Breast epithelium (tissue), 4 donors: ENCODE measurements at regions not wholly inside any gene's neighbourhood (a gene's known extent, or its start where the extent isn't known, plus 50 kb on each side); places are given as distances from the start of the nearest gene placed in this dataset.

Experiments used
- DNase-seq, 2 donors: peaks; one replicate each; pipeline ENCODE4 v3.0.0-alpha.2; 2019; ENCODE audit warnings: low spot score in 2 of 2
- H3K27ac ChIP-seq, 2 donors: fragments of 200-600 bp; sonication (generic) in 1 of 2; one replicate each; pipeline ENCODE4 v1.5.1; 2016 to 2019; ENCODE audit warnings: mild to moderate bottlenecking in 1 of 2
- H3K27me3 ChIP-seq, 2 donors: fragments of 200-600 bp; sonication (generic) in 1 of 2; one replicate each; pipeline versions ENCODE4 v1.5.1 to v1.6.0; 2017 to 2019; ENCODE audit warnings: control low read depth in 1 of 2, mild to moderate bottlenecking in 1 of 2
- H3K36me3 ChIP-seq: fragments of 200-600 bp; one replicate; pipeline ENCODE4 v1.5.1; 2019
- H3K4me1 ChIP-seq, 2 donors: fragments of 200-600 bp; sonication (generic); one replicate each; pipeline ENCODE4 v1.5.1; 2016 to 2019; ENCODE audit warnings: control low read depth in 1 of 2
- H3K4me3 ChIP-seq, 3 donors: fragments of 200-600 bp; sonication (generic); 1 replicate in 2 of 3; 2 replicates in 1 of 3; pipeline ENCODE4 v1.5.1; 2016 to 2019; ENCODE audit warnings: mild to moderate bottlenecking in 3 of 3, moderate library complexity in 2 of 3
- H3K9me3 ChIP-seq, 2 donors: fragments of 200-600 bp; sonication (generic) in 1 of 2; one replicate each; pipeline ENCODE4 v1.5.1; 2016 to 2019; ENCODE audit warnings: control low read depth in 1 of 2
- POLR2A ChIP-seq: fragments of 450-650 bp; IDR thresholded peaks from one replicate; pipeline ENCODE4 v1.6.1; 2016; ENCODE audit warnings: antibody characterized with exemption, mild to moderate bottlenecking, moderate library complexity
- POLR2AphosphoS5 ChIP-seq, 3 donors: sonication (generic); formaldehyde crosslinking; IDR thresholded peaks; one replicate each; pipeline ENCODE4 v1.6.1; 2017; ENCODE audit warnings: antibody characterized with exemption in 3 of 3
- intact Hi-C: fragments of 100-400 bp; cut with DNase I; formaldehyde crosslinking; loops from one replicate; pipeline ENCODE4 v1.15.1; 2023; ENCODE audit warnings: low total_unique reads
- TF ChIP-seq, protein P1 (sequence below), 3 donors: fragments of 450-650 bp; IDR thresholded peaks; one replicate each; pipeline ENCODE4 v1.5.1; 2016 to 2017; ENCODE audit warnings: antibody characterized with exemption in 3 of 3, mild to moderate bottlenecking in 3 of 3, moderate library complexity in 3 of 3

DNA sequence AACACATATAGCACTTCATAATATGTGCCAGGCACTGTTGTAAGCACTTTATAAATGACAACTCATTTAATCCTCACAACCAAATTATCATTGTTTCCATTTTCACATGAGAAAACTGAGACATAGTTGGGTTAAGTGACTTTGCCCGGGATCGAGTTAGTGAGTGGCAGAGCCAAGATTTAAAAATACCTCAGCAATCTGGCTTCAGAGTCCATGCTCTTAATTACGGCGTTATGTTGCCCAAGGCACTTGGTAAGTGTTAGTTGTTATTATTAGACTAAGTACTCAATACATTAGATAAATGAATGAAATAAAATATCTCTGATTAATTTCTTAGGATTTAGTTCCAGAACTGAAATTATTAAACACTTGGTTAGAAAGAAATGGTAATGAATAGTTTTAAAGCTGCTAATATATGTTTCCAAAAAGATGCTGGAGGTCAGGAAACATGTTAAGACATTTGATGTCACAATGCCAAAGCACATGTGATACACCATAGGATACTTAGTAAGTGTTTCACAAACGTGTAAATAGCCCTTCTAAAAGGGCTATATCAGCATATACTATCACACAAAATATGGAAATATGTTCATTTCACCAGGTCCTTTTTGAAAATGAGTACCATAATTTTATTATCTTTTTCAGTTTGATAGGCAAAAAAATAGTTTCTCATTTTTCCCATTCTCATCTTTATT is 301.9 kb downstream of the GPAT3 start:
- Histone ChIP-seq H3K9me3 (no peaks in the 10 kb centered on the region), H3K27ac (no peak overlapping the region), H3K4me3 (no peak overlapping the region), H3K4me1 (no peaks in the 10 kb centered on the region), H3K27me3 (no peaks in the 10 kb centered on the region), H3K36me3 (no peaks in the 10 kb centered on the region)
- no peak for DNase-seq
- intact Hi-C loops: no loop called here
- TF ChIP-seq, protein P1, sequence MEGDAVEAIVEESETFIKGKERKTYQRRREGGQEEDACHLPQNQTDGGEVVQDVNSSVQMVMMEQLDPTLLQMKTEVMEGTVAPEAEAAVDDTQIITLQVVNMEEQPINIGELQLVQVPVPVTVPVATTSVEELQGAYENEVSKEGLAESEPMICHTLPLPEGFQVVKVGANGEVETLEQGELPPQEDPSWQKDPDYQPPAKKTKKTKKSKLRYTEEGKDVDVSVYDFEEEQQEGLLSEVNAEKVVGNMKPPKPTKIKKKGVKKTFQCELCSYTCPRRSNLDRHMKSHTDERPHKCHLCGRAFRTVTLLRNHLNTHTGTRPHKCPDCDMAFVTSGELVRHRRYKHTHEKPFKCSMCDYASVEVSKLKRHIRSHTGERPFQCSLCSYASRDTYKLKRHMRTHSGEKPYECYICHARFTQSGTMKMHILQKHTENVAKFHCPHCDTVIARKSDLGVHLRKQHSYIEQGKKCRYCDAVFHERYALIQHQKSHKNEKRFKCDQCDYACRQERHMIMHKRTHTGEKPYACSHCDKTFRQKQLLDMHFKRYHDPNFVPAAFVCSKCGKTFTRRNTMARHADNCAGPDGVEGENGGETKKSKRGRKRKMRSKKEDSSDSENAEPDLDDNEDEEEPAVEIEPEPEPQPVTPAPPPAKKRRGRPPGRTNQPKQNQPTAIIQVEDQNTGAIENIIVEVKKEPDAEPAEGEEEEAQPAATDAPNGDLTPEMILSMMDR (IDR thresholded peaks at IDR 0.05): no peak
- TF ChIP-seq POLR2A (no peak), POLR2AphosphoS5 (IDR thresholded peaks at IDR 0.05) (no peak)

DNA sequence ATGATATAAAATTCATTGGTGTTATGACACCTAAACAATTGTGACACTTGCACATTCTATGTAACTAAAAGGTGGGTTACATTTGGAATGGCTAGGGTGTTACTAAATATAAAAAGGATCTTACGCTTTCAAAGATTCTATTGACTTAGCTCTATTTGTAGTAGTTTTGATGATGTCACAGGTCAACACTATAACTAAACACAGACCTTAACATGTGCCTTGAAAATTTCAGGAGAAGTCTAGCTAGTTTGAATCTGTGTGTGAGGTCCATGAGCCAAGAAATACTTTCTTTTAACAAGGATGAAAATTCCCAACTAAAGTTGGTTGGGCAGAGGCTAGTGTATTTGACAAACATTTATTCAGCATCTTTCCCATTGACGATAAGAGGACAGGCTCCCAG is 298.0 kb downstream of the GPAT3 start:
- intact Hi-C loops: no loop called here
- TF ChIP-seq POLR2AphosphoS5 (IDR thresholded peaks at IDR 0.05) (no peak), POLR2A (no peak)
- TF ChIP-seq, protein P1 (IDR thresholded peaks at IDR 0.05): no peak
- Histone ChIP-seq H3K4me3 (no peak overlapping the region), H3K4me1 (no peaks in the 10 kb centered on the region), H3K27me3 (no peaks in the 10 kb centered on the region), H3K9me3 (no peaks in the 10 kb centered on the region), H3K36me3 (no peaks in the 10 kb centered on the region), H3K27ac (no peak overlapping the region)
- DNase-seq: no peak

DNA sequence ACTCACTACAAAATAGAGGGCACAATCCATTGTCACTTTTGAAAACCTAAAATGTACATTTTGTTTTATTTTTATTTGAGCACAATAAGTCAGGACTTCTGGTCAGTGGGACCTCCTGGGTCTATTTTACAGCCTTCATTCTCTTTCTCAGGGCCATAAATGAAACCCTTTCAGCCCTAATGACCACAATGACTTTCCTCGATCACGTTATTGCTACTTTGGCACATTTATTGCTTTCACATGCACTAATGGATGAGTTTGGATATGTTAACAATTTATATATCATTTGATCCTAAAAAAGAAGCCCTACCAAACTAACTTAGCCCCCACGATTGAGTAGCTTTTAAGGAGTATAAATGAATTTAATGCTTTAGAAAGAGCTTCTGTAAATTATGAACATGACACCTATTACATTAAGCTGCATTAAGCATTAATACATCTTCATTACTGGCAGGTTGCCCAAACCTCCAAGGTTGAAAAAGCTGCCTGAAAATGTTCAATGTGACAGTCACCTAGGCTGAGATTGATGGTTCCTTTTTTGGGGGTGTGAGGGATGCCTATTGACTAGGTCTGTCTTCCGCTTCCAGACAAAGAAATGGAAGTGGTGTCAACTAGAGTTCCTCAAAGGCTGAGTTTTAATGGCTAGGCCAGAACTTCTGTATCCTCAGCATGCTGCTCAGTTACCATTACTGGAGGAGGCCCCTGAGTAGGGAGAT is 296.4 kb downstream of the GPAT3 start:
- no peaks in the 10 kb centered on the region for H3K4me1 ChIP-seq
- no peaks in the 10 kb centered on the region for H3K9me3 ChIP-seq
- intact Hi-C loops: no loop called here
- H3K36me3 ChIP-seq: no peaks in the 10 kb centered on the region
- no peak overlapping the region for H3K4me3 ChIP-seq
- DNase-seq: no peak
- no peak overlapping the region for H3K27ac ChIP-seq
- H3K27me3 ChIP-seq: no peaks in the 10 kb centered on the region
- TF ChIP-seq POLR2AphosphoS5 (IDR thresholded peaks at IDR 0.05) (no peak), POLR2A (no peak)
- TF ChIP-seq, protein P1 (IDR thresholded peaks at IDR 0.05): no peak

DNA sequence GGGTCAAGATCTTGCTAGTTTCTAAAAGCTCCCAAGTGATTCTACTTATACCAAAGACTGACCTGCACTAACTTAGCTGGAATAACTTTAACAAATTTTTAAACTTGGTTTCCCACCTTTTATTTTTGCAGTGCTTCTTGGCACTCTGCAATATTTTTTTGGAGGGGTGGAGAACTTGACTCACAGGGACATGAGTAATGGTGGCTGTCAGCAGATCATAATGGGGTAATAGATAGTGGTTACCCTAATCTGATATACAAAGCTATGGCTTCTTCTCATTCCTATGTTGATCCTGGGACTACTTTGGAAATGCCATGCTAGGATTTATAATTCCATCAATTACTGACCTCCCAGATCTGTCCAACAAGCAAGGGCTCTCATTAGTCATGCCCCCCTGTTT is 295.7 kb downstream of the GPAT3 start:
- DNase-seq: no peak
- TF ChIP-seq, protein P1 (IDR thresholded peaks at IDR 0.05): no peak
- Histone ChIP-seq H3K9me3 (no peaks in the 10 kb centered on the region), H3K4me3 (no peak overlapping the region), H3K27ac (no peak overlapping the region), H3K27me3 (no peaks in the 10 kb centered on the region), H3K4me1 (no peaks in the 10 kb centered on the region), H3K36me3 (no peaks in the 10 kb centered on the region)
- intact Hi-C loops: no loop called here

DNA sequence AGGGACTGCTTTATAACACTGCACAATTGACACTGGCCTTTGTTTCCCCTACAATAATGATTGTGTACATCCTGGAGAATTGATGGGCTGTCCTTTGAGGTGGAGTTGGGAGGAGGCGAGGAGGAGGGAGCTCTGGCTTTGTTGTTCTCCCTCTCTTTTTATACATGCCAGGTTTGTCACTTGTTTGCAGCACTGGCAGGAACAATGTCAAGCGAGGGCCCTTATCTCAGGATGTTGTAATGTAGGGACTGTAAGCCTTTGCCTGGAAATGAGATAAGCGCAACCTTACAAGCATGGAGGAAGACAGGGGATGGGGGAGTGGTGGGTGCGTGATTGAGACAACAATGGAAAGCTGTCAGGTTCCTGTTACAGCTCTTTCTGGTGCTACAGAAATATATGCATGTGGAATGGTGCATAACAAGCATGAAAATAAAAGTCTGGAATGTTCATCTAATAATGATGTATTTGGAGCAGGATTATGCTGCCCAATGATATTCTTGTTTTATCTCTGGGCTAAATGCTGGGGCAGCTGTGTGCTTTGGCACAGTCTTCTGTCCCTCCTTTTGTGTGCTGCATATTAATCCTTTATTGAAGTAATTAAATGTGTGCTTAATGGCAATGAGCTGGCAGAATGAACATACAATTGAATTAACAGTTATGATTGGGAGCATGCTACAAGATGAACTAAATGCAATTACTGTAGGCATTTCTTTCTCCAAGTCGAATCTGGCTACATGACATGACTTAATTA is 294.4 kb downstream of the GPAT3 start:
- no peak for DNase-seq
- Histone ChIP-seq H3K27me3 (no peaks in the 10 kb centered on the region), H3K4me1 (no peaks in the 10 kb centered on the region), H3K36me3 (no peaks in the 10 kb centered on the region), H3K4me3 (no peak overlapping the region), H3K27ac (no peak overlapping the region), H3K9me3 (no peaks in the 10 kb centered on the region)
- no peak for TF ChIP-seq POLR2AphosphoS5 (IDR thresholded peaks at IDR 0.05)
- no peak for TF ChIP-seq POLR2A
- TF ChIP-seq, protein P1 (IDR thresholded peaks at IDR 0.05): no peak
- intact Hi-C loops: no loop called here
